ENCODE measurements at regions not wholly inside any gene's neighbourhood (a gene's known extent, or its start where the extent isn't known, plus 50 kb on each side); places are given as distances from the start of the nearest gene placed in this dataset.

DNA sequence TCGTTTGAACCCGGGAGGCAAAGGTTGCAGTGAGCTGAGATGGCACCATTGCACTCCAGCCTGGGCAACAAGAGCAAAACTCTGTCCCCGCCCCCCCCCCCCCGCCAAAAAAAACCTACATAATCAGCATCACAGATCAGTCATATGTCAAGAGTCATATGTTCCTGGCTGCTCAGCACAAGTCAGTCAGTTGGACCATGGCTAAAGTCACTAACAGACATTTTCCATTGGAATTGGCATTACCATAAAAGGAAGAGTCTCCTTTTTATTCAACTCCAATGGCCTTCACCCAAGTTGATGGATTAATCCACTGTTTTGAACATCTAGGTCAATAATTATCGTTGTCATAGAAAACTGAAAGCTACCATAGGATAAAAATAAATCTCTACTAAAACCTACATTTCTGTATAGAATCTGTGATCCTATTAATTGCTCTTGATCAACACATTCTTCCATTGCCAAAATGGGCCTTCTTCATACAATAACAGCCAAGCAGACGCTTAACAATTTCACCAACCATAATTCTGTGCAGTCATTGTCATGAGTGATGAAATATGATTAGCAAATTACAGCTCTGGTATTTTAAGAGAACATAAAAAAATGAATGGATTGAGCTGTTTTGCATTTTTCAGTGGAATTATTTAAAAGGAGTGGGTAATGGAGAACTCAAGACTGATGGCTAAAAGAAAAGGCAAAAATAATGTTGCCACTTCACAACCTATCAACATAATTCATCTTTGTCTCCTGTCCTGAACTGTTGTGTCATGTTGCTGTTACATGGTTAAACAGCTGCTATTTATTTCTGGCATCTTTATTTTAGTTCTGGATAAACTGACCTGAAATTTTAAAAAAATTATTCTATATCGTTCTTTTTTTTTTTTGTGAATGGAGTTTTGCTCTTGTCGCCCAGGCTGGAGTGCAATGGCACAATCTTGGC lies 555.5 kb upstream of the JARID2 start:
- 0 out of 2 replicates have a peak, but pooled peaks cover 9% of the 10 kb centered on the region for H3F3A ChIP-seq (ENCODE audit: insufficient read depth)
- no peaks in the 10 kb centered on the region for H3K9me3 ChIP-seq (ENCODE audit: insufficient read depth, low read length)
- H3K27me3 ChIP-seq (ENCODE audit: low read length), result no peaks in the 10 kb centered on the region
- no peak overlapping the region for H3K4me3 ChIP-seq (ENCODE audit: insufficient read depth, low read length, poor library complexity, severe bottlenecking)
- H3K27ac ChIP-seq (ENCODE audit: low read depth, low read length), result no peak overlapping the region
- no peaks in the 10 kb centered on the region for H3K9me2 ChIP-seq (replicated peaks; ENCODE audit: insufficient read depth, low read length)
- no peak for TF ChIP-seq EZH2phosphoT487 (conservative IDR thresholded peaks at IDR 0.05; ENCODE audit: low read length)
- TF ChIP-seq, protein P1, sequence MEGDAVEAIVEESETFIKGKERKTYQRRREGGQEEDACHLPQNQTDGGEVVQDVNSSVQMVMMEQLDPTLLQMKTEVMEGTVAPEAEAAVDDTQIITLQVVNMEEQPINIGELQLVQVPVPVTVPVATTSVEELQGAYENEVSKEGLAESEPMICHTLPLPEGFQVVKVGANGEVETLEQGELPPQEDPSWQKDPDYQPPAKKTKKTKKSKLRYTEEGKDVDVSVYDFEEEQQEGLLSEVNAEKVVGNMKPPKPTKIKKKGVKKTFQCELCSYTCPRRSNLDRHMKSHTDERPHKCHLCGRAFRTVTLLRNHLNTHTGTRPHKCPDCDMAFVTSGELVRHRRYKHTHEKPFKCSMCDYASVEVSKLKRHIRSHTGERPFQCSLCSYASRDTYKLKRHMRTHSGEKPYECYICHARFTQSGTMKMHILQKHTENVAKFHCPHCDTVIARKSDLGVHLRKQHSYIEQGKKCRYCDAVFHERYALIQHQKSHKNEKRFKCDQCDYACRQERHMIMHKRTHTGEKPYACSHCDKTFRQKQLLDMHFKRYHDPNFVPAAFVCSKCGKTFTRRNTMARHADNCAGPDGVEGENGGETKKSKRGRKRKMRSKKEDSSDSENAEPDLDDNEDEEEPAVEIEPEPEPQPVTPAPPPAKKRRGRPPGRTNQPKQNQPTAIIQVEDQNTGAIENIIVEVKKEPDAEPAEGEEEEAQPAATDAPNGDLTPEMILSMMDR (IDR thresholded peaks at IDR 0.05; ENCODE audit: insufficient read depth, low read length, poor library complexity, severe bottlenecking), result no peak
- H3K4me2 ChIP-seq (ENCODE audit: low read depth, low read length, poor library complexity, severe bottlenecking), result no peak overlapping the region
- no peaks in the 10 kb centered on the region for H3K79me2 ChIP-seq (ENCODE audit: insufficient read depth, low read length)
- no peaks in the 10 kb centered on the region; the same call in 1 of the 2 replicates for H4K20me1 ChIP-seq (ENCODE audit: low read depth, low read length)
- no peaks in the 10 kb centered on the region for H3K36me3 ChIP-seq (ENCODE audit: low read length)
- H2AFZ ChIP-seq (ENCODE audit: low read depth, low read length, severe bottlenecking), result no peak overlapping the region
- H3K9ac ChIP-seq (ENCODE audit: low read length), result no peak overlapping the region

DNA sequence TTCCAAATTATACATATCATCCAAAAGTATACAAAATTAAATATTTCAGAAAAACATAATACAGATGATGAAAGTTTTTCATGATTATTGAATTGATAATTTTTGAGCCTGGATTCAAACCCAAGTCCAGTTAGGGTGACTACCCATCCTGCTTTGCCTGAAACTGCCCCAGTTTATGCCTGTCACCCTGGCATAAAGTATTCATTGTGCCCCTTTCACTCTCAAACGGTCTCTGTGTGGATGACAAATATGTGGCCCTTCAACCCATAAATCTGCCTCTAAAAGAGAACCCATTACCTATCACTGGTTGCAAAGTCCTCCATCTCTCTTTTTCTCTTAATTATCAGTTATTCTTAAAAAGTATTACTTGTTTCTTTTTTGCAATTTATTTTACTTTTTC lies 553.7 kb upstream of the JARID2 start:
- Histone ChIP-seq H3K9ac (ENCODE audit: low read length) (no peak overlapping the region), H3K36me3 (ENCODE audit: low read length) (no peaks in the 10 kb centered on the region), H3K9me2 (replicated peaks; ENCODE audit: insufficient read depth, low read length) (no peaks in the 10 kb centered on the region), H3F3A (ENCODE audit: insufficient read depth) (0 out of 2 replicates have a peak, but pooled peaks cover 9% of the 10 kb centered on the region), H4K20me1 (ENCODE audit: low read depth, low read length) (no peaks in the 10 kb centered on the region; the same call in 1 of the 2 replicates), H3K4me3 (ENCODE audit: insufficient read depth, low read length, poor library complexity, severe bottlenecking) (no peak overlapping the region), H3K9me3 (ENCODE audit: insufficient read depth, low read length) (no peaks in the 10 kb centered on the region), H3K27ac (ENCODE audit: low read depth, low read length) (no peak overlapping the region), H3K27me3 (ENCODE audit: low read length) (no peaks in the 10 kb centered on the region), H3K4me2 (ENCODE audit: low read depth, low read length, poor library complexity, severe bottlenecking) (no peak overlapping the region), H3K79me2 (ENCODE audit: insufficient read depth, low read length) (no peaks in the 10 kb centered on the region), H2AFZ (ENCODE audit: low read depth, low read length, severe bottlenecking) (no peak overlapping the region)
- no peak for TF ChIP-seq EZH2phosphoT487 (conservative IDR thresholded peaks at IDR 0.05; ENCODE audit: low read length)
- TF ChIP-seq, protein P1 (IDR thresholded peaks at IDR 0.05; ENCODE audit: insufficient read depth, low read length, poor library complexity, severe bottlenecking), result no peak

DNA sequence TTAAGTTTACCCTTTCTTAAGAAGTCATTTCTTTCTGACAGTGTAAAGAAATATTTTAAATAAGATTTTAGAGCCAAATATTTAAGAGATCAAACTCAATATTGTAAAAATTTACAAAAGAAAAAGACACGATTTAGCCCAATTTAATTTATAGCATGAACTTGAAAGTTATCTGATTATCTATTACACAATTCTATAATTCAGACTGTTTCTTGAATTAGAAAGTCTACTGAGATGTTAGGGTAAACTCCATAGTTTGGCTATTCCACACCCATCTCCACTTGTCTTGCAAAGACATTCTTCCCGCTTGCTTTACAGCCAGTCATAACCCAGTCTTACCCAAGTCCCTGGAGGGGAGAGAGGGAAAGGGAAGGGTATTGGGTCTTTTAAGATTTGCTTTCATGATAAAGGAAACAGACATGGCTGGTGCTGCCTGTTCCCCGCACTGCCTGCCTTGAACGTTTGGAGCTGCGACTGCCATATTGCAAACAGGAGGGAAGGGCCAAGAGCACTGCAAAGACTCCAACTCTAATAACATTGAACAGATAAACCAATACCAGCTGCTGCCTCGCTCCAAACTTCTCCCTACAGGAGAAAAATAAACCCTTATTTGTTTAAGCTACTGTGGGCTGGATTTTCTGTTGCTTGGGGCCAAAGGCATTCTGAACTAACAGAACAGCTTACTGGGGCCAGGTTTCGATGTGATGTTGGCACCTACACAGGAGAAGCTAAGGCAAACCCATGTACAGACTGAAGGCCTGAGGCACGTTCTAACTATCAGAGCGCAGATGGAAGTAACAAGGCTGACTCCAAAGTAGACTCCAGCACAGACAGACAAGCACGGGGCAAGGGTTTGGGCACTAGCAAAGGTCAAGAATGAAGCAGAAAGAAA lies 552.3 kb upstream of the JARID2 start:
- no peaks in the 10 kb centered on the region for H3K79me2 ChIP-seq (ENCODE audit: insufficient read depth, low read length)
- TF ChIP-seq, protein P1 (IDR thresholded peaks at IDR 0.05; ENCODE audit: insufficient read depth, low read length, poor library complexity, severe bottlenecking), result no peak
- TF ChIP-seq EZH2phosphoT487 (conservative IDR thresholded peaks at IDR 0.05; ENCODE audit: low read length), result no peak
- no peaks in the 10 kb centered on the region; the same call in 1 of the 2 replicates for H4K20me1 ChIP-seq (ENCODE audit: low read depth, low read length)
- no peak overlapping the region for H3K4me2 ChIP-seq (ENCODE audit: low read depth, low read length, poor library complexity, severe bottlenecking)
- no peaks in the 10 kb centered on the region for H3K9me3 ChIP-seq (ENCODE audit: insufficient read depth, low read length)
- no peaks in the 10 kb centered on the region for H3K36me3 ChIP-seq (ENCODE audit: low read length)
- no peaks in the 10 kb centered on the region for H3K9me2 ChIP-seq (replicated peaks; ENCODE audit: insufficient read depth, low read length)
- 0 out of 2 replicates have a peak, but pooled peaks cover 9% of the 10 kb centered on the region for H3F3A ChIP-seq (ENCODE audit: insufficient read depth)
- no peak overlapping the region for H3K4me3 ChIP-seq (ENCODE audit: insufficient read depth, low read length, poor library complexity, severe bottlenecking)
- no peak overlapping the region for H2AFZ ChIP-seq (ENCODE audit: low read depth, low read length, severe bottlenecking)
- no peak overlapping the region for H3K27ac ChIP-seq (ENCODE audit: low read depth, low read length)
- H3K27me3 ChIP-seq (ENCODE audit: low read length), result no peaks in the 10 kb centered on the region
- no peak overlapping the region for H3K9ac ChIP-seq (ENCODE audit: low read length)
